Activated CD8-positive, alpha-beta memory T cell treated with anti-CD3 and anti-CD28 coated beads for 1 hour (primary cell): ENCODE measurements at regions not wholly inside any gene's neighbourhood (a gene's known extent, or its start where the extent isn't known, plus 50 kb on each side); places are given as distances from the start of the nearest gene placed in this dataset.

Experiments
- DNase-seq, 2 donors: peaks; one replicate each; pipeline ENCODE4 v3.0.0-alpha.2; 2020; ENCODE audit warnings: low read depth in 1 of 2; ENCODE audit errors: extremely low read depth in 1 of 2

- DNase-seq, result no peak
Measured at GRCh38 chr4:1543561-1543960, 137.3 kb upstream of the NKX1-1 start.

DNA sequence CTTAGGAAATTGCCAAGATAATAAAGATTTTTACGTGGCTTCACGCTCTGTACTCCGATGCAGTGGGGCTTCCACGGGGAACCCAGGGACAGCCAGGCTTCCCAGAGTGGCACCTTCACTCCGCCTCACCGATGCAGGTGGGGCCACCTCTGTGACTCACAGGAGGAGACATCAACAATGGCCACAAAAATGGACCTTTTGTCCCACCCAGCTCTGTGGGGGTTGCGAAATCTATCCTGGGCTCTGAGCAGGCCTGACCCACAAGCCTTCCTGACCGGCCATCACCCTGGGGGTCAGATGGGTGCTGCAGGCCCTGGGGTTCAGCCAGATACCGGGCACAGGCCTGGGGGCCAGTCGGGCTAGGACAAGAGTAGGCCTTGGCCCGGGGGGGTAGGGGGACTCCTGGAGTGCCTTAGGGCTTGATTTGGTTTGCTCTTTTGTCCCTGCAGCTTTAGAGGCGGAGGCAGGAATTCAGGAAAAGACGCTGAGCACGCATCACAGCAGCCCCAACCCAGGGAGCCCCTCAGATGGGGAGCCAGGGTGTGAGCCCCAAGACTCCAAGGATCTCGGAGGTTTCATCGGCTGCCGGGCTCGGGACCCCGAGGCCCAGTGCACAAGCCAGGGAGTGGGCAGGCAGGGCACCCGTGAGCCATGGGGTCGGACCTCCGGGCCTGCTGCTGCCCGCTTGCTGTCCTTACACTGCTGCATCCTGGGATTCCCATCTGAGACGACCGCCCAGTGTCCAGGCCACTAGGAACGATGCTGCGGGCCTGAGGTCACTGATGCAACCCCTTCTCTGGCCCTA lies 136.5 kb upstream of the NKX1-1 start:
- DNase-seq, result no peak

DNA sequence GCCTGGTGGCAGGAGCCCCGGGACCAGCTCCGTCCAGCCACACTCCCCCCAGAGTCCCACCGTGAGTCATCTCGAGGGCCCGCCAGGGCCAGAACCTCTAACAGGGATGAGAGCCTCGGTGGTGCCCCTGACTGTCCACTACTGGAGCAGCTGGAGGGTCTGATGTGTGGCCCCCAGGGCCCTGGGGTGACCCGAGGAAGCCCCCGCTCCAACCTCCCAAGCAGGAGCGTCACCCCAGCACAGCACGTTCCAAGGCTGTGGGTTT lies 135.9 kb upstream of the NKX1-1 start:
- DNase-seq, result no peak

DNA sequence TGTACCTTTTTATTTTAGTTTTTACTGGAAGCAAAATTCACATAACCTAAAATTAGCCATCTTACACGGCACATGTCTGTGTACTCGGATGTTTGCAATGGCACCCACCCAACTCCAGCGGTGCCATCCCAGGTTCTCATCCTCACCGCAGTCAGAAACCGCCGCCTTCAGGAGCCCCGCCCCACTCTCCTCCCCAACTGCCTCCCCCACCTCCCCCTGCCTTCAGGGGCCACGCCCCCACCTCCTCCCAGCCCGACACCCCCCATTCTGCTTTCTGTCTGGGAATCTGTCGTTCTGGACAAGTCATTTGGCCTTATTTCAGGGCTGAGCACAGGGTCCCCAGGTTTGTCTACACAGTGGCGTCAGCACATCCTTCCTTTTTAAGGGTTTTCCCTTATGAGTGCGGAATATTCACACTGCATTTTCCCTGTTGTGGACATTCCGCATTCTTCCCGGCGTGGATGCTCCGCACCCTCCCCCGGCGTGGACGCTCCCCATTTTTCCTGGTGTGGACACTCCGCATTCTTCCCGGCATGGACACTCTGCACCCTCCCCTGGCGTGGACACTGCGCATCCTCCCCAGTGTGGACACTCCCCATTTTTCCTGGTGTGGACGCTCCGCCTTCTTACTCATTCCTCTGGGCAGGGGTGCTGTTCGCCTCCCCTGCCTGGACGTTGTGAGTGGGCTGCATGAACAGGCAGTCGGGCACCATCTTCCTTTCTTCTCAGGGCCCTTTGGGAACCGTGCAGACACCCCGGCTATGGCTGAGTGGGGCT lies 135.4 kb upstream of the NKX1-1 start:
- no peak for DNase-seq

DNA sequence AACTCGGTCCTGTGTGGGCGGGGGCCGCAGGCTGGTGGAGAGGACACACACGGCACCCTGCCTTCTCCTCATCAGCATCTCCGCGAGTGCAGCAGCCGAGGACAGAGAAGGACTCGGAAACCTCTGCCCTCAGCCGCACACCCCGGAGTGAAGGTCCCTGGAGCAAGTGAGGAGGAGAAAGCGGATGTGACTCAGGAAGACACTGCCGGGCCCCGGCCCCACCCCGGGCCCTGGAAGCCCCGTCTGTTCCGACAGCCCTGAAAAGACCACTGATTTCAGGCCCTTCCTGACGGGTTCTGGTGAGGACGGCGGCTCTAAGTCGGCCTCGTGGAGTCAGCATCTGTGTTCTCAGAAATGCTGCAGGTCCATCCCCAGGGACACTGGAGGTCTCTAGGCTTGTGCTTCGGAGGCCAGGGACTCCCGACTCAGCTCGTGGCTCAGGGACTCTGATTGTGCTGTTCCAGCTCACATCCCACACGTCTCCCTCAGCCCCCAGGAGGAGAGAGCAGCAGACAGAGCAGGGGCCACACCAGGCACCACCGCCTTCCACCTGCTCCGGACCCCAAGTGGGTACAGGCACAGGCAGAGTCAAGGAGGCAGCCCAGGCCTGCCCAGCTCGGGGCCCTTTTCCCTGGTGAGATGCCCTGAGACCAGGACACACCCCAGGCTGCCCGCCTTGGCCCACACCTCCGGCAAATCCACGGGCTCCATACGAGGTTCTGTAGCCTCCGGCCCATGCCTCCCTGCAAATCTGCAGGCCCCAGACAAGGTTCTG lies 134.5 kb upstream of the NKX1-1 start:
- no peak for DNase-seq

DNA sequence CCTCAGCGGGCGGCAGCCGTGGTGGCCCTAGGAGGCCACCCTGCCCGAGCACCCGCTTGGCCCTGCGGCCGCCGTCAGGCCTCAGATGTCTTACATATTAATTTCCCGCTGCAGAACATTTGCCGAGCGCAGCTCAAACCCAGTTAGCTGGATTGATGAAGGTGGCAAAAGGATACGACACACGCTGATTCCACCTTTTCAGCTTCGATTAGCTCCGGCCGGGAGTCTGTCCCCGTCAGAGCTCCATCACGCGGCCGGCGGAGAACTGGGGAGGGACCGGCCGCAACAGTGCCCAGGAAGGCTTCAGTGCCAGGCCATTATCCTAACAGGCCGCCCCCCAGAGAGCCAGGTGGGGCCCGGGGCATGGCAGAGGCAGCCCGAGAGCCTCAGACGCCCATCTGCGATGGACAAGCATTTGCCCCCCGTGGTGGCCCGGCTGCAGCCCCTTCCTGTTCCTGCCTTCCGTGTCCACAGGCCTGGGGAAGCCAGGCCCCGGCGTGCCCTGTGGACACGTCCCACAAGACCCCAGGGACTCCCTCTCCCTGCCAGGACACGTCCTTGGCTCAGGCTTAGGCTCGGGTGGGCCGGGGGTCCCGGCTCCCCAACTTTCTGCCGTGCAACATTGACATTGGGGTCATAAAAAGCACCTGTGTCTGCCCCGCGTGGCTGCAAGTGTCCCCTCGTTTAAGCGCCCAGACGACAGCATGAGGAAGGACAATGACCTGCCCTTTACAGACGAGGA lies 133.8 kb upstream of the NKX1-1 start:
- DNase-seq, result no peak

GRCh38 chr4:1538941-1539772 lies 132.9 kb upstream of the NKX1-1 start:
- DNase-seq, result no peak

- no peak for DNase-seq
Measured at GRCh38 chr4:1538096-1538410, 131.8 kb upstream of the NKX1-1 start.

GRCh38 chr4:1537410-1538095 lies 131.3 kb upstream of the NKX1-1 start:
- DNase-seq, result no peak

DNA sequence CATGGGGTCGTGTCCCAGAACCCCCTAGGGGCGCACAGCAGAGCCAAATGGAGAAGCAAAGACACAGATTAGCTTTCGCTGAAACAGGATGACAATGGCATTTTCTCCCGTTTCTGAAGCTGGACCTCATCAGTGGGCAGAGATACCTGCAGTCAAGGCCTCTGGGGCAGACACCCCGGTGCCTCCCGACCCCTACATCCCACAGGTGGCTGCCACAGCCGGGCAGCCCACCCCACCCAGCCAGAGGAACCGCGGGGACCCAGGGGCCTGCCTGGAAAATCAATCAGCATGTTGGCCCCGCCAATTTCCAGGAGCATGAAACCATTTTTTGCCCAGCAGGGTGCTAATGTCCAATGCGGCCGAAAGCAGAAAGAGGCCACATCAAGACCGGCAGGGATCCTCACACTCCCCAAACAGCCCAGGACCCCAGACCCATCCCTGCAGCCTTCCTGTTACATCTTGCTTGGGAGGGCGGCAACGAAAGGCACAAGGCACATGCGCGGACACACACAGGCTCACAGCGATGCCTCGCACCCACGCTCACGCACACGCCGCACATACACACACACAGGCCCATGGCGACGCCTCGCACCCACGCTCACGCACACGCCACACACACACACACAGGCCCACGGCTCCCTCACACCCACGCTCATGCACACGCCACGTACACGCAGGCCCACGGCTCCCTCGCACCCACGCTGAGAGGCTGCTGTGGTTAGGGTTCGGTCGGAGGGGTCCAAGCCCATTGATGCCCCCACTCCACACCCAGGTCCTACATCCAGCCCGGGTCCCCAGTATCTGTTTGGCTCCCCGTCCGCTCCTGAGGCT lies 130.6 kb upstream of the NKX1-1 start:
- no peak for DNase-seq

DNA sequence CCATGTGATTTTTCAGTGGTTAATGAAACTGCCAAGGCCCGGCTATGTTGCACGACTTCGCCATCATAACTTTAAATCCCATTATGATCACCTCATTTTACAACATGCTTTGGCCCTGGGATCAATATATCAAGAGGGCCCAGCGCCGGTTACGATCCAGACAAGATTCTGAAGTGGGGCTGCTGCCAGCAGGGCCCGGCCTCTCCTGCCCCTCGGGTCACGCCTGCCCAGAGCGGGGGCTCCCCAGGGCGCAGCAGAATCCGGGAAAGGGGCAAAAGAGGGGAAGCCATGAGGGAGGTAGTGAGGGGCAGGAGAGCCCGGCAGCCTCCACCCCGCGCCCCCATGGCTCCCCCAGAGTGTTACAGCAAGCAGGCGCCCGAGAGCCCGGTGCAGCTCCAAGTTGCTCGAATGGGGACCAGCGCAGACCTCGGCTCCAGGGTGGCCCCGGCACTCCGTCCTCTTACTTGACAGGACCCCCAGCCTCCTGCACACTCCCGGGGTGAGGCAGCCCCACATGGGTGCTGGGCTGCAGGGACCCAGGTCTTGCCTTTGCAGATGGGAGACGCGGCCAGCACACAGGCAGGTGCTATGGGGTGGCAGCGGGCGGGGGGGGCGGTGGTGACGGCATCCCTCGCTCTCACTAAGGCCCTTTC lies 129.8 kb upstream of the NKX1-1 start:
- no peak for DNase-seq

DNA sequence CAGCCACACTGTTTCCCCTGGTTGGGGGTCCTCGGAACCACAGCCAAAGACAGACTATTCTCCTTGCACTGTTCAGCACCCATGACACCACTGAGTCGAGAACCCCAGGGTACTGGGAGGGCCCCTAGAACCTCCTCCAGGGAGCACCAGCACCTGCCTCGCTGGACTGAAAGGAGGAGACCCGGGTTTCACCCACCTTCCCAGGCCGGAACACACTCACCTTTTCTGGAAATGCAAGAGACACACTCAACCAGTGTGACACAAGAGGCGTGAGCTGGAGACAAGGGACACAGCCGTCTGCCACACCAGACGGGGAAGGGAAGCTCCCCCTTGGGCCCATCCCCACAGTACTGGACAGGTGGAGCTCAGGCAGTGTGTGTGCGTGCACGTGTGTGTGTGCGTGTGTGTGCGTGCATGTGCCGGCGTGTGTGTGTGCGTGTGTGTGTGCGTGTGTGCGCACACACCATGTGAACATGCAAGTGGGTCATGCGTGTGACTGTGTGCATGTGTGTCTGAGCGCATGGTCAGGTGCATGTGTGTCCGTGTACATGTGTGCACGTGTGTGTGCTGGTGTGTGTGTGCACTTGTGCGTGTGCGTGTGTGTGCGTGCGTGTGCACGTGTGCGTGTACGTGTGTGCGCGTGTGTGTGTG lies 128.8 kb upstream of the NKX1-1 start:
- no peak for DNase-seq

GRCh38 chr4:1534095-1534872 lies 128.0 kb upstream of the NKX1-1 start:
- no peak for DNase-seq

GRCh38 chr4:1533501-1534064 lies 127.3 kb upstream of the NKX1-1 start:
- DNase-seq, result no peak

DNA sequence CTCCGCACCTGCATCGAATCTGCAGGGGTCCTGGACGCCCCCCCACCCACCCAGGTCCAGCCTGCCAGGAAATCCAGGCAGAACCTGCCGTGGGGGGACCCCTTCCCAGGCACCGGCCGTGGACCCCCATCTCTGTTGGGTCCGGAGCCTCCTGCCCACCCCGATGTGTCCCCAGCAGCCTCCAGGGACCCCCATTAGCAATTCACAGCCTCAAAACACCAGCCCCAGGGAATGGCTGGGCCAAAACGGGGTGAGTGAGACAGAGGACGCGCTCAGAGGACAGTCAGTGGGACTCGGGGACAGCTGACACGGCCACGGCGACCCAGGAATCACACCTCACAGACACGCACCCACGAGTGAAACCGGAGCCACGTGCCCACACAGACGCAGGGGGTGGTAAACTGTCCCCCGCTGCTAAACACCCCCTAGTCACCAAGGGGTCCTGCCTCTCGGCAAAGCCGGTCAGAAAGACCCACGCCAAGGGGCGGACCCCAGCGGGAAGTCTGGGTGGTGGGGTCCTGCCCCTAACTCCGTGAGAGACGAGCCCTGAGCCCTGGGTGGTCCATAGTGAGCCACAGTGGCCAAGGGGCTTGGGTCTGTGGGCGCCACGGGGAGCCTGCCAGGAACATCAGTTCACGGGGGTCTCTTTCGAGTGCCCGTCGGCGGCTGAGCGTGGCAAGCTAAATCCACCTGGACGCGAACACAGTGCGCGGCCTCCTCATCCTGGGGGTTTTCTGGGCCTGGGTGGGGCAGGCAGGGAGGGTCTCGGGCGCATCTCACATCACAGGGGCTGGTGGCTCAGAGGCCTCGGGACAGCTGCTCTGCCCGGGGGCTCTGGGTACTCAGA lies 126.5 kb upstream of the NKX1-1 start:
- no peak for DNase-seq
